SK-N-SH treated with all-trans-retinoic acid at 6 μM for 48 hours (cell line): ENCODE measurements at regions not wholly inside any gene's neighbourhood (a gene's known extent, or its start where the extent isn't known, plus 50 kb on each side); places are given as distances from the start of the nearest gene placed in this dataset.

ENCODE experiments used
- ATAC-seq: fragments of 200-7000 bp; cut with Tn5 transposase; 3 replicates; pipeline ENCODE4 v1.9.1; 2020; ENCODE audit warnings: mild to moderate bottlenecking, moderate library complexity
- ARNTL ChIP-seq: fragments of 450-650 bp; formaldehyde crosslinking; IDR thresholded peaks from 2 replicates; pipeline ENCODE4 v1.5.0; 2020; ENCODE audit warnings: low read depth, mild to moderate bottlenecking, moderate library complexity, borderline replicate concordance
- BACH2 ChIP-seq: fragments of 250-450 bp; sonication (Bioruptor Pico); IDR thresholded peaks from 2 replicates; pipeline ENCODE4 v1.9.0; 2021; ENCODE audit warnings: mild to moderate bottlenecking, borderline replicate concordance
- CREB5 ChIP-seq: fragments of 250-450 bp; sonication (Bioruptor Pico); IDR thresholded peaks from 2 replicates; pipeline ENCODE4 v1.5.1; 2020; ENCODE audit warnings: low read depth, mild to moderate bottlenecking, moderate library complexity
- CSDC2 ChIP-seq: fragments of 250-450 bp; sonication (Bioruptor Pico); IDR thresholded peaks from 2 replicates; pipeline ENCODE4 v1.5.0; 2020; ENCODE audit warnings: mild to moderate bottlenecking, moderate library complexity
- CSRNP3 ChIP-seq: fragments of 250-450 bp; sonication (Bioruptor Pico); IDR thresholded peaks from 2 replicates; pipeline ENCODE4 v1.5.1; 2021; ENCODE audit warnings: mild to moderate bottlenecking, moderate library complexity
- ESRRG ChIP-seq: fragments of 250-450 bp; sonication (Bioruptor Pico); IDR thresholded peaks from 2 replicates; pipeline ENCODE4 v1.6.1; 2021; ENCODE audit warnings: mild to moderate bottlenecking
- GLIS3 ChIP-seq: fragments of 250-450 bp; sonication (Bioruptor Pico); IDR thresholded peaks from 2 replicates; pipeline ENCODE4 v1.5.0; 2020; ENCODE audit warnings: mild to moderate bottlenecking, moderate library complexity
- PATZ1 ChIP-seq: fragments of 250-450 bp; sonication (Bioruptor Pico); IDR thresholded peaks from 2 replicates; pipeline ENCODE4 v1.8.0; 2020; ENCODE audit warnings: mild to moderate bottlenecking, moderate library complexity, borderline replicate concordance
- POU6F1 ChIP-seq: fragments of 250-450 bp; sonication (Bioruptor Pico); IDR thresholded peaks from 2 replicates; pipeline ENCODE4 v1.8.0; 2021; ENCODE audit warnings: low read depth, mild to moderate bottlenecking, moderate library complexity, borderline replicate concordance
- PPARA ChIP-seq: fragments of 250-450 bp; sonication (Bioruptor Pico); IDR thresholded peaks from 2 replicates; pipeline ENCODE4 v1.5.0; 2020; ENCODE audit warnings: mild to moderate bottlenecking, borderline replicate concordance
- RARB ChIP-seq: fragments of 250-450 bp; sonication (Bioruptor Pico); IDR thresholded peaks from 2 replicates; pipeline ENCODE4 v1.8.0; 2021; ENCODE audit warnings: mild to moderate bottlenecking, moderate library complexity
- SNAI2 ChIP-seq: fragments of 250-450 bp; sonication (Bioruptor Pico); IDR thresholded peaks from 2 replicates; pipeline ENCODE4 v1.5.0; 2020; ENCODE audit warnings: mild to moderate bottlenecking, moderate library complexity
- TCF4 ChIP-seq: fragments of 250-450 bp; sonication (Bioruptor Pico); IDR thresholded peaks from 2 replicates; pipeline ENCODE4 v1.8.0; 2021; ENCODE audit warnings: mild to moderate bottlenecking, moderate library complexity, borderline replicate concordance
- TOX ChIP-seq: fragments of 250-450 bp; sonication (Bioruptor Pico); IDR thresholded peaks from 2 replicates; pipeline ENCODE4 v1.8.0; 2021; ENCODE audit warnings: mild to moderate bottlenecking, moderate library complexity, borderline replicate concordance
- TSHZ2 ChIP-seq: fragments of 250-450 bp; sonication (Bioruptor Pico); IDR thresholded peaks from 2 replicates; pipeline ENCODE4 v1.5.0; 2020; ENCODE audit warnings: mild to moderate bottlenecking, moderate library complexity
- ZFP3 ChIP-seq: fragments of 250-450 bp; sonication (Bioruptor Pico); IDR thresholded peaks from 2 replicates; pipeline ENCODE4 v1.5.0; 2020; ENCODE audit warnings: mild to moderate bottlenecking, moderate library complexity
- ZFP30 ChIP-seq: fragments of 450-650 bp; formaldehyde crosslinking; IDR thresholded peaks from 2 replicates; pipeline ENCODE4 v1.5.0; 2022; ENCODE audit warnings: mild to moderate bottlenecking, moderate library complexity
- ZNF565 ChIP-seq: fragments of 450-650 bp; formaldehyde crosslinking; conservative IDR thresholded peaks from 2 replicates; pipeline ENCODE4 v1.5.0; 2020; ENCODE audit warnings: low read depth, mild to moderate bottlenecking, moderate library complexity
- ZNF70 ChIP-seq: fragments of 450-650 bp; formaldehyde crosslinking; IDR thresholded peaks from 2 replicates; pipeline ENCODE4 v1.5.0; 2020; ENCODE audit warnings: mild to moderate bottlenecking, moderate library complexity
- ZNF8 ChIP-seq: fragments of 450-650 bp; formaldehyde crosslinking; IDR thresholded peaks from 2 replicates; pipeline ENCODE4 v1.5.0; 2020; ENCODE audit warnings: mild to moderate bottlenecking, moderate library complexity

GRCh38 chr10:78307576-78307975 is 273.9 kb downstream of the RPS24 start:
- TF ChIP-seq ZNF8 (CRISPR knock-in tag) = no peak
- no peak for TF ChIP-seq GLIS3 (CRISPR knock-in tag)
- no peak for TF ChIP-seq CREB5 (CRISPR knock-in tag)
- no peak for TF ChIP-seq CSDC2 (CRISPR knock-in tag)
- no peak for TF ChIP-seq ZNF565 (CRISPR knock-in tag)
- TF ChIP-seq TSHZ2 (CRISPR knock-in tag) = no peak
- no peak for TF ChIP-seq BACH2 (CRISPR knock-in tag)
- TF ChIP-seq TOX = no peak
- no peak for TF ChIP-seq ZFP3 (CRISPR knock-in tag)
- no peak for TF ChIP-seq POU6F1 (CRISPR knock-in tag)
- TF ChIP-seq ARNTL (CRISPR knock-in tag) = no peak
- TF ChIP-seq PPARA (CRISPR knock-in tag) = no peak
- TF ChIP-seq RARB (CRISPR knock-in tag) = no peak
- TF ChIP-seq PATZ1 (CRISPR knock-in tag) = no peak
- TF ChIP-seq TCF4 = no peak
- TF ChIP-seq CSRNP3 (CRISPR knock-in tag) = no peak
- no peak for TF ChIP-seq ZNF70

GRCh38 chr10:78309536-78310237 is 276.0 kb downstream of the RPS24 start:
- no peak for ATAC-seq
- no peak for TF ChIP-seq GLIS3 (CRISPR knock-in tag)
- no peak for TF ChIP-seq ZFP30
- TF ChIP-seq ZNF70 = no peak
- TF ChIP-seq PPARA (CRISPR knock-in tag) = no peak
- no peak for TF ChIP-seq ESRRG (CRISPR knock-in tag)
- no peak for TF ChIP-seq BACH2 (CRISPR knock-in tag)
- no peak for TF ChIP-seq RARB (CRISPR knock-in tag)
- TF ChIP-seq TCF4 = no peak
- no peak for TF ChIP-seq TOX
- TF ChIP-seq PATZ1 (CRISPR knock-in tag) = no peak
- no peak for TF ChIP-seq POU6F1 (CRISPR knock-in tag)
- no peak for TF ChIP-seq SNAI2
- TF ChIP-seq ZNF8 (CRISPR knock-in tag) = no peak

More at GRCh38 chr10:78307576-78307975, 273.9 kb downstream of the RPS24 start:
- ATAC-seq = no peak
